SH-SY5Y (cell line): ENCODE measurements at regions not wholly inside any gene's neighbourhood (a gene's known extent, or its start where the extent isn't known, plus 50 kb on each side); places are given as distances from the start of the nearest gene placed in this dataset.

Experiments
- GATA2 ChIP-seq: IDR thresholded peaks from 2 replicates; pipeline ENCODE4 v1.6.1; 2011; ENCODE audit warnings: mild to moderate bottlenecking, low read depth, low read length
- GATA3 ChIP-seq: IDR thresholded peaks from 2 replicates; pipeline ENCODE4 v1.6.1; 2011; ENCODE audit warnings: low read depth, mild to moderate bottlenecking, low read length, moderate library complexity

DNA sequence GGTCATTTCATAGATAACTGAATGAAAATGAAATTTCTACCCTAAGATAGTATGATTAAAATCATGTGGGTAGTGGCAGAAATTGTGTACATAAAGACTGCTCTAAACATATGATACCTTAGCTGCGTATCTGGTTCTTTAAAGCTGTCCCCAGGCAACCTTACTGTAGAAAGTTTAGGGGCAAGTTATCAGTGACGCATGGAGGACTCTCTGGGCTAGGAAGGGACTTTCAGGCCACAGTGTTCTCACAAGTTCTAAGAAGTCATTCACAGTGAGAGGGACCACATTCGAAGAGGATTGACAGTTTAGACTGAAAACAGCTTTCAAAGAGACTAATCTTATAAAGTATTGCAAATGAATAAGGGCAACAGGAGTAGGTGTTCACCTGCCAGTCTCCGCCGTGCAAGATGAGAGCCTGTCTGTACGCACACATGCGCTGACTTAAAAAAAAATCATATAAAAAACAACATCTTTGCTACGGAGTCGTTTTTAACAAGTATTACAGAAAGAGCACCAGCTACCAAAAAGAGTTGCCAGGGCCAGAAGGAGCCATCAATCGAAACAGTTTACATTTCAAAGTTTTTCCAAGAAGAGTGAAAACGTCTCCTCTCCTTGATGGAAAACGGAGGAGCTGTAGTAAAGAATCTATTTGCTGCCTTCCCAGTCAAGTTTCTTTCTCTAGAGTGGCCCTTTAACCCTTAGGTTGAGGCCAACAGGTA lies 146.3 kb downstream of the CETN3 start:
- TF ChIP-seq GATA3 (no peak), GATA2 (no peak)

DNA sequence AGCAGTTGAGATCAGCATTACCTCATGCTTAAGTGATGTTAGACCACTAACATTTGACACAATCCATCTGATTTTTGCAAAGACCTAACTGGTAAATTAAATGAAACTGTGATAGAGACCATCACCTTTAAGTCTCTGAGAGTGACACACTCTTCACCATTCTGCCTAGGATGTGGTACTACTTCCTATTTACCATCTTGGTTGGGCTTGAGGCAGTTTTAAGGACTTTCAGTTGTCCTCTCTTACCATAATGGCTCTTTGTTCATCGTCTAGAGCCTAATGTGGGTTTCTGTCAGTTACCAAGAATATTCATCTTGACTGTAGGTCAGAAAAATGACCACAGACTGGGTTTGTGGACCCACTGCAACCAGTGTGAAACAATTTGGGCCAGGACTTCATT lies 158.1 kb downstream of the CETN3 start:
- TF ChIP-seq GATA2 (no peak), GATA3 (no peak)

GRCh38 chr5:90248640-90249039 lies 160.9 kb downstream of the CETN3 start:
- TF ChIP-seq GATA2 (no peak), GATA3 (no peak)

- TF ChIP-seq GATA2: no peak
- TF ChIP-seq GATA3: no peak
Measured at GRCh38 chr5:90233476-90233875, 176.1 kb downstream of the CETN3 start.

GRCh38 chr5:90231688-90232087 lies 177.9 kb downstream of the CETN3 start:
- TF ChIP-seq GATA3 (no peak), GATA2 (no peak)

- TF ChIP-seq GATA2 (no peak), GATA3 (no peak)
Measured at GRCh38 chr5:90227683-90228082, 181.9 kb downstream of the CETN3 start.

DNA sequence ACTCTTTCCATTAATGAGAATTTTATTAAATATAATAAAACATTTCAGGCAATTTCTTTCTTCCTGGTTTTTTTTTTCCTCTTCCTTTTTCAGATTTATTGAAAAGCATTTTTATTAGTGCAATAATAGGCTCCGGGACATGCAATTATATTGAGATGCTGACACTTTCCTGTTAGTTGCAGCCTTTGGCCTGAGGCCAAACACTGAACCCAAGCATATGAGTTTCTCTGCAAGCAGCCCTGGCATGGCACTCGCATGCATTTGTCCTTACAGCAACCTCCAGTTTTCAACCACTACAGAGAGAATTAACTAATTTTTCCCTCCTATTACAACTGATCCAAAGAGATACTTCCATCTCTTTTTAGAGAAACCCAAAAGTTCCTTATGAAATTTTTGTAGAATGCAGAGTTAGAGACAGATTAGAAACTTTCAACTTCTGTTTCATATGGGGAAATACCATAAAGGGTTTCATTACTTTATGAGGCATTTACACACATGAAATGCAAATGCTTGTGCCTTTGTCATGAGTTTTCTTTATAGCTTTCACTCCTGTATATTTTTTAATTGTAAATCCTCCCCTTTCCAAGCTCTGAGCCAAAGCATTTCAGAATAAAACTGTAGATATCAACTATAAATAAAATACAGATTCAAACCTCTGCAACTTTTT lies 183.0 kb downstream of the CETN3 start:
- TF ChIP-seq GATA2 (no peak), GATA3 (no peak)

- no peak for TF ChIP-seq GATA3
- no peak for TF ChIP-seq GATA2
Measured at GRCh38 chr5:90224342-90224741, 185.2 kb downstream of the CETN3 start.

GRCh38 chr5:90223756-90224155 lies 185.8 kb downstream of the CETN3 start:
- TF ChIP-seq GATA3 (no peak), GATA2 (no peak)

DNA sequence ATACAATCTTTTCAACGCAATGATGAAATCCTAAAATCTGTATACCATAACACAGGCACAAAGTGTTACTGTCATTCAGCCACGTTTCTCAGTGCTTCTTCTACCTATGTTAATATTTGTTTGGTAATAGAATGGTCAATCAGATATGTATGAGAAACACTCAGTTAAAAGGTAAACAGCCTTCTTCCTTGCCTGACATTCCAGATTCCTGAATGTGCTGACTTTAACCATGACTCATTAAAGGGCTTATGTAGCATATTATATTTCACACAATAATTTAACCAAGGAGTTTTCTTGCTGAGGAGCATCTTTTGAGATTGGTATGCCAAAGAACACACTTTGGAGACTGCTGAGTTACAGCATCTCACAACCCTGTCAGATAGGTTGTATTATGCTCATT lies 187.6 kb downstream of the CETN3 start:
- no peak for TF ChIP-seq GATA3
- TF ChIP-seq GATA2: no peak

DNA sequence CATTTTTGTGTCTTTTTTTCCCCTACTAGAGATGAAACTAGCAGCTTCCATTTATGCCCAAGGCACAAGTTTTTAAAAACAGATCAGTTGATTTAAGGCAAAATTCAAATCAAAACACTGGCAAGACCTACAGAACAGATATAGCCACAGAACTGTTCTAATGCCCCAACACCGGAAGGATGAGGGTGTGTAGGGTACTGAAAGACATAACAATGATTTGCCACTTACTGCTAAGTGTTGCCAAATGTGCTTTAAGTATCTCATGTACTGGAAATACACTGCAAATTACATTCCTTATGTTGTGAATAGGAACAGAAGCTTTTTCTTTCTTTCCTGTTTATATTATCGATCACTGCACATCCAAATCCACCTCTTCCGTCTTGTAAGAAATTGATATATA lies 189.0 kb downstream of the CETN3 start:
- TF ChIP-seq GATA2: no peak
- TF ChIP-seq GATA3: no peak

DNA sequence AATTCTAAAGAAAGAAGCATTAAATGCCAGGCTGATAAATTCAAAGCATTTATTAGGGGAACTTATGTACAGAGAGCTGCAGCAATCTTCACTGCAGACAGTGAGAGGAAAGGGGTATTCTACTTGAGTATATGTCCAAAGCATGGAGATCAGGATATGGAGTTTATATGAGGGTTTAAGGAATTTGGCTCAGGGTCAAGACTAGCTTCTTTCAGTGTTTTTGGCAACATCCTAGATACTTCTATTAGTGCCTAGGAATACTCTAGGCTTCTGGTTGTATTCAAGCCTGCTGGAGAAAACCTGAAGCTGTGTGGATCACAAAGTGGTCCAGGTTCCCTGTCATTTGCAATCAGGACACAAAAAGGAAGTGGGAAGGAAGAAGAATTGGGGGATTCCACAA lies 194.6 kb downstream of the CETN3 start:
- TF ChIP-seq GATA2 (no peak), GATA3 (no peak)

DNA sequence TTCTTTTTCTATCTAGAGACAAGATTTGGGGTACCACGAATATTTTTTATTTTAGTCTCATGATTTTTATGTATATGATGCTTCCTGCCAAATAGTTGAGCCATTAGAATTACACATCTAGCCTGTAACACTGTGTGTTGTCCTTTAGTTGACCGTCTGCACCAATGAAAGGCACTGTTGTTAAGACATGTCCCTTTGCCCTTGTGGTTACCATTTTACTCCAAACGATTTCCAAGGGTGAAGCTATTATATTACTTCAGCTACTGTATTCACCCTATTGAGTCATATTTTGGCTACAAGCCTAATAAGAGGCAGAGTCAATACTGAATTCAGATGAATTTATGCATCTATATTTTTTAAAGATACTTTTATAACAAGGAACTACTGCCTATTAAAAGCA lies 207.6 kb downstream of the CETN3 start:
- no peak for TF ChIP-seq GATA3
- no peak for TF ChIP-seq GATA2

- no peak for TF ChIP-seq GATA2
- no peak for TF ChIP-seq GATA3
Measured at GRCh38 chr5:90193185-90193822, 216.3 kb downstream of the CETN3 start.
